OCI-LY7 (cell line): ENCODE measurements at regions not wholly inside any gene's neighbourhood (a gene's known extent, or its start where the extent isn't known, plus 50 kb on each side); places are given as distances from the start of the nearest gene placed in this dataset.

Source experiments
- BruUV-seq: library from RNA; stranded (reverse); fragments of 400-500 nt; replicated peaks from 2 replicates; lab custom pipeline; 2021; lab: Mats Ljungman, UMichigan
- CTCF ChIA-PET: fragments of 300-600 bp; sonication (Branson Sonifier 250); formaldehyde crosslinking; loops from one replicate; lab custom pipeline; 2022; ENCODE audit warnings: antibody characterized with exemption; ENCODE audit not compliant: unreplicated experiment; lab: Charles Lee
- POLR2A ChIA-PET: fragments of 300-600 bp; sonication (Branson Sonifier 250); formaldehyde crosslinking; loops from one replicate; lab custom pipeline; 2022; ENCODE audit warnings: antibody characterized with exemption; lab: Charles Lee
- DNase-seq: peaks from one replicate; pipeline ENCODE4 v3.0.0-alpha.2; 2015; ENCODE audit warnings: low spot score
- H2AFZ ChIP-seq: fragments of 200-600 bp; sonication (generic), shearing (Covaris generic); 2 replicates; pipeline ENCODE4 v1.6.1; 2014; ENCODE audit warnings: mild to moderate bottlenecking, antibody characterized with exemption, low read length, moderate library complexity
- H3K27ac ChIP-seq: fragments of 200-600 bp; sonication (generic); 2 replicates; pipeline ENCODE4 v1.5.1; 2014; ENCODE audit warnings: mixed run types, low read depth, mild to moderate bottlenecking, moderate library complexity, low read length, inconsistent platforms; ENCODE audit not compliant: poor library complexity, severe bottlenecking
- H3K36me3 ChIP-seq: fragments of 200-600 bp; sonication (generic); 2 replicates; pipeline ENCODE4 v1.6.1; 2014; ENCODE audit warnings: mild to moderate bottlenecking, antibody characterized with exemption, low read length, moderate library complexity, mixed read lengths; ENCODE audit not compliant: insufficient read depth
- H3K4me1 ChIP-seq: fragments of 200-600 bp; sonication (generic); 2 replicates; pipeline ENCODE4 v1.5.1; 2014; ENCODE audit warnings: mild to moderate bottlenecking, low read length; ENCODE audit not compliant: insufficient read depth, poor library complexity, severe bottlenecking
- H3K4me2 ChIP-seq: fragments of 200-600 bp; sonication (generic); 2 replicates; pipeline ENCODE4 v1.6.1; 2014; ENCODE audit warnings: mild to moderate bottlenecking, low read length
- H3K4me3 ChIP-seq: fragments of 200-600 bp; sonication (generic); 2 replicates; pipeline ENCODE4 v1.5.1; 2014; ENCODE audit warnings: mild to moderate bottlenecking, low read depth, low read length; ENCODE audit not compliant: poor library complexity, severe bottlenecking
- H3K79me2 ChIP-seq: fragments of 200-600 bp; sonication (generic); 2 replicates; pipeline ENCODE4 v1.6.1; 2016; ENCODE audit warnings: low read depth, mild to moderate bottlenecking, low read length, moderate library complexity, mixed read lengths; ENCODE audit not compliant: insufficient read depth
- H3K9me2 ChIP-seq: fragments of 200-600 bp; sonication (generic); 2 replicates; pipeline ENCODE4 v1.6.1; 2016; ENCODE audit warnings: mild to moderate bottlenecking, low read length, mixed read lengths; ENCODE audit not compliant: insufficient read depth
- H3K9me3 ChIP-seq: fragments of 200-600 bp; sonication (generic); 2 replicates; pipeline ENCODE4 v1.6.1; 2014; ENCODE audit warnings: mild to moderate bottlenecking, mixed run types, low read length, mixed read lengths
- H4K20me1 ChIP-seq: fragments of 200-600 bp; sonication (generic); 2 replicates; pipeline ENCODE4 v1.6.1; 2014; ENCODE audit warnings: mild to moderate bottlenecking, antibody characterized with exemption, low read length, moderate library complexity, mixed read lengths; ENCODE audit not compliant: insufficient read depth
- CTCF ChIP-seq: fragments of 200-600 bp; sonication (generic); conservative IDR thresholded peaks from 2 replicates; pipeline ENCODE4 v1.5.1; 2014; ENCODE audit warnings: mild to moderate bottlenecking, antibody characterized with exemption, low read length, moderate library complexity, mixed read lengths
- EZH2phosphoT487 ChIP-seq: fragments of 200-600 bp; sonication (generic); IDR thresholded peaks from 2 replicates; pipeline ENCODE4 v1.6.1; 2018; ENCODE audit warnings: low read depth, borderline replicate concordance, mild to moderate bottlenecking, mixed run types, antibody characterized with exemption, low read length, moderate library complexity, mixed read lengths
- intact Hi-C: fragments of 100-400 bp; cut with micrococcal nuclease; formaldehyde crosslinking; loops from one replicate; pipeline ENCODE4 v1.10.0; 2022; ENCODE audit not compliant: unreplicated experiment

- H3K79me2 ChIP-seq: no peaks in the 10 kb centered on the region
- H3K4me2 ChIP-seq: no peak overlapping the region
- no peaks in the 10 kb centered on the region for H3K9me3 ChIP-seq
- POLR2A ChIA-PET: interaction anchor here (0.7 to 1.3 kb wide), 3 partner anchors 15 to 366 kb away, joined by 3 read pairs; no protein-coding TSS in a partner anchor
- no peak overlapping the region for H3K27ac ChIP-seq
- no peak for DNase-seq
- no peaks in the 10 kb centered on the region for H3K36me3 ChIP-seq
- no peaks in the 10 kb centered on the region for H4K20me1 ChIP-seq
- no peaks in the 10 kb centered on the region for H3K9me2 ChIP-seq
- TF ChIP-seq CTCF: no peak
- TF ChIP-seq EZH2phosphoT487: no peak
- CTCF ChIA-PET: no interaction called here
- no TSS peak for BruUV-seq
- no peak overlapping the region for H3K4me3 ChIP-seq
- no peaks in the 10 kb centered on the region for H3K4me1 ChIP-seq
- no peak overlapping the region for H2AFZ ChIP-seq
- intact Hi-C loops: no loop called here
Observed at GRCh38 chr2:64296140-64296480, 151.9 kb upstream of the PELI1 start.

GRCh38 chr2:64296695-64297346 lies 152.6 kb upstream of the PELI1 start:
- CTCF ChIA-PET: no interaction called here
- H2AFZ ChIP-seq: no peak overlapping the region
- no TSS peak for BruUV-seq

More at GRCh38 chr2:64296695-64297346, 152.6 kb upstream of the PELI1 start:
- H3K4me3 ChIP-seq: no peak overlapping the region
- no peaks in the 10 kb centered on the region for H4K20me1 ChIP-seq
- H3K9me2 ChIP-seq: no peaks in the 10 kb centered on the region
- H3K79me2 ChIP-seq: no peaks in the 10 kb centered on the region
- H3K4me1 ChIP-seq: no peaks in the 10 kb centered on the region
- DNase-seq: no peak
- POLR2A ChIA-PET: interaction anchor here (1.3 kb wide), 2 partner anchors 10 to 21 kb away, joined by 3 to 4 read pairs; no protein-coding TSS in a partner anchor
- H3K27ac ChIP-seq: no peak overlapping the region
- no peak overlapping the region for H3K4me2 ChIP-seq
- H3K36me3 ChIP-seq: no peaks in the 10 kb centered on the region
- intact Hi-C loops: no loop called here
- no peak for TF ChIP-seq CTCF
- TF ChIP-seq EZH2phosphoT487: no peak
- no peaks in the 10 kb centered on the region for H3K9me3 ChIP-seq
